ENCODE measurements at regions not wholly inside any gene's neighbourhood (a gene's known extent, or its start where the extent isn't known, plus 50 kb on each side); places are given as distances from the start of the nearest gene placed in this dataset.

GRCh38 chr14:53330441-53330840 lies 177.3 kb upstream of the DDHD1 start:
- DNase-seq (ENCODE audit: low read depth in 4 of 4, low spot score in 3 of 4), result no peak

GRCh38 chr14:53328841-53329240 lies 175.7 kb upstream of the DDHD1 start:
- no peak for DNase-seq (ENCODE audit: low read depth in 4 of 4, low spot score in 3 of 4)

DNA sequence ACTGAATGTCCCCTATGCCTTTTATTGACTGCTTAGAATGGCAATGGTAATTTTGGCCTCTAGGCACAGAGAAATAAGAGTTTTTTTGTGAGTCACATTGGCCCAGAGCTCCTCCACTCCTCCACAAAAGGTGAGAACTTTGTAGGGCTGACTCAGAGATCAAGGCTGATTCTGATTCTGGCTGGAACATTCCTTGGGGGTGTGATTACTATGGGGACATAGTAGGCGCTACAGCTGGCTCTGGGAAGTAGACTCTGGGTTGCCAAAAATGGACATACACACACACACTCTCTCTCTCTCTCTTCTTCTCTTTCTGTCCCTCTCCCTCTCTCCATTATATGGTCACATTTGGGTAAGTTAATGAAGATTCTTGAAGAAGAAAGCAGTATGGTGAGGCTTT lies 174.6 kb upstream of the DDHD1 start:
- DNase-seq (ENCODE audit: low read depth in 4 of 4, low spot score in 3 of 4), result no peak

DNA sequence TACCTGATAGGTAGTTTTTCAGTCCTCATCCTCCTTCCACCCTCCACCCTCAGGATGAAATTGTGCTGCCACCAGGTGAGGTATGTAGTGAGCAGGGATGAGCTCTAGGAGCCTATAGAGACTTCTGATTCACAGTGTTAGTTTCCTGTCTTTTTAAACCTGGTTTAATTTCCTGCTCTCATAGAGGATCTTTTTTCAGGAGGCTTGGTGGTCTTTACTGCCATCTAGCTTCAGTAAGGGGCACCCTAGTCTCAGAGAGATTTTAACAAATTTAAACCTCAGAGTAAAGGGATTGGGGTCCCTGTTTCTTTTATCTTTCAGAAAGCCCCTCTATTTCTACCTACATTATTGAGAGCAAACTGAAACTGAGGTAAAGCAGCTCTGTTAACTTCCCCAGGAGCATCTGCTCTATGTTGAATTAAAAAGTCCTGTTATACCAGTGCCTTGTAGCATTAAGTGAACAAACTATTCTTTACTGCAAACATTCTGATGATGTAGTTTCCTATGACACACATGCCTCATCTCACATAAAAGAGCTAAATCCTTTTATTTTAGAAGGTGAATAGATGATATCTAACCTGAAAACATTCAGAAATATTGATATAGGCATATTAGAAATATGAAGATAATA lies 172.2 kb upstream of the DDHD1 start:
- peak in 1 of 4 donors; percentile 8 for DNase-seq (ENCODE audit: low read depth in 4 of 4, low spot score in 3 of 4)

DNA sequence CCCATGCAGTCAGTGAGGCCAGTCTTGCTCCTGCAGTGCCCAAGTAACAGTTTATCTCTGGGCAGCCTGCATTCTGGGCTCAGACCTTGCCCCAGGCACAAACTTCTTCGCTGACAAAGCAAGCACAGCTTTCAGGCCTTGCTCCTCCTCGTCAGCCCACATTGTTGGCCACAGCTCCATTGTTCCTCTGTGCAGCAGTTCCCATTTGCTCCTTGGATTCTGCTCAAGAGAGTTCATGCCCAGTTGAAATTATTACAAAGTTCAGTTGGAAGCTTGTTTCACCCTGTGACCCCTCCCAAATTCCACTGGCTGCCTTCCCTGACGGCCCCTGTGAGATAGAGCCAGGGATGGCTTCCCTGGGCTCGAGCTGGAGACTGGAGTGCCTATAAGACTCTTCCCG lies 163.4 kb upstream of the DDHD1 start:
- no peak for DNase-seq (ENCODE audit: low read depth in 4 of 4, low spot score in 3 of 4)

- DNase-seq (ENCODE audit: low read depth in 4 of 4, low spot score in 3 of 4), result no peak
Observed at GRCh38 chr14:53310412-53310811, 157.3 kb upstream of the DDHD1 start.

DNA sequence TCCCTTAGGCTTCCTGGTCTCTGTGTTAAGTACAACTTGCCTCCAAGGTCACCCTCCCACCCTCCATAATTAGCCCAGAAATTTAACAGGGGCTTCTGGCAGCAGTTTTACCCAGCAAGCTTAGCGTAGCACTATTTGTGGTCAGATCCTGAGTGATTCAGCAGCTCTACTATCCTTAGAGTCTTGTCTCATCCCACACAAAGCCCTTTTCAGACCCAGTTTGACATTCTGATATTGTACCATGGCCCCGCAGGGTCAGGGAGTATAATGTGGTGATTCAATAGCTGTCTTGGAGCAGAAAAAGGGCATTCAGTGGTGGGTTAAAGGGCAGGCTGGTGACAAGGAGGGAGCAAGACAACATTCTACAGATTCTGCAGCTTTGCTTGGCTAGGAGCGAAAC lies 153.8 kb upstream of the DDHD1 start:
- no peak for DNase-seq (ENCODE audit: low read depth in 4 of 4, low spot score in 3 of 4)

- DNase-seq (ENCODE audit: low read depth in 4 of 4, low spot score in 3 of 4), result peak; percentile 70 to 80 (median 78)
Observed at GRCh38 chr14:53306267-53306721, 153.2 kb upstream of the DDHD1 start.

DNA sequence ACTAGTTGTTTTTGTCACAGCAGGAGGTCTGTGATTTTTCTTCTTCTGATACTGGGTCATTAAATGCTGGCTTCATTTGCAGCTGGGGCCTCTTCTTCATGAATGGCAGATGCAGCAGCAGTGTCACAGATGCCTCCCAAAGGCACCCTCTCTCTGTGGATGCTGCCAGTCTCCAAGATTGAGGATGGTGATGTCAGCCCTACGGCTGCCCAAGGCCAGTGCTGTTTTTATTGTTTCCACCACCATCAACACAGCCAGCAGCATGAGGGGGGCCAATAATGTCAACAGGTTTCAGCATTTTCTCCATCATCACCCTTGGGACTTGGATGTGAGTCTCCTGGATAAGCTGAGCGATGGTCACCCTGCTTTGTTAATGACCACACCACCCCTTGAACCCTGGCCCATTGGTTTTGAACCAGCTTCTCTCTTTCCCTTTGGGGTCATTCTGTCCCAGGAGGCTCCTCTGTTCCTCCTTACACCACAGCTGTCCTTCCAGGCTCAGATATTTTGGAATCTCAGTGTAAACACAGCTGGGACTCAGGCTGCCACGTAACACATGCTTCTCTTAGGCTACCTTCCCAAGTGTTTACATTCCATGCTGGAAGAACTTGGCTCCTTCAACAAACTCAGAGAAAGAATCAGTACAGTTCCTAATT lies 151.7 kb upstream of the DDHD1 start:
- no peak for DNase-seq (ENCODE audit: low read depth in 4 of 4, low spot score in 3 of 4)

- peak in 1 of 4 donors; percentile 16 for DNase-seq (ENCODE audit: low read depth in 4 of 4, low spot score in 3 of 4)
Observed at GRCh38 chr14:53295985-53296582, 143.0 kb upstream of the DDHD1 start.

- DNase-seq (ENCODE audit: low read depth in 4 of 4, low spot score in 3 of 4), result no peak
Observed at GRCh38 chr14:53295372-53295771, 142.2 kb upstream of the DDHD1 start.

GRCh38 chr14:53286301-53286700 lies 133.2 kb upstream of the DDHD1 start:
- no peak for DNase-seq (ENCODE audit: low read depth in 4 of 4, low spot score in 3 of 4)

DNA sequence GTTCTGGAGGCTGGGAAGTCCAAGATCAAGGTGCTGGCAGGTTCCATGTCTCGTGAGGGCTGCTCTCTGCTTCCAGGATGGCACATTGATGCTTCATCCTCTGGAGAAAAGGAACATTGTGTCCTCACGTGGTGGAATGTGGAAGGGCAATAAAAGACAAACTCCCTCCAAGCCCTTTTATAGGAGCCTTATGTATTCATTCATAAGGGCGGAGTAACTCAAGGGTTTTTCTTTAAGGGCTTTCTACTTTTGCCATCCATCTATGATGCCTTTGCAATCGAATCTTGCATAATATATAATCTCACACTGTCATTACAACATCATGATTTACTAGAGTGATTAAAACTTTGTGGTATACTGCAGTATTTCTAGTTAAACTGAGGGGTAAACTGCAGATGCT lies 132.7 kb upstream of the DDHD1 start:
- no peak for DNase-seq (ENCODE audit: low read depth in 4 of 4, low spot score in 3 of 4)

DNA sequence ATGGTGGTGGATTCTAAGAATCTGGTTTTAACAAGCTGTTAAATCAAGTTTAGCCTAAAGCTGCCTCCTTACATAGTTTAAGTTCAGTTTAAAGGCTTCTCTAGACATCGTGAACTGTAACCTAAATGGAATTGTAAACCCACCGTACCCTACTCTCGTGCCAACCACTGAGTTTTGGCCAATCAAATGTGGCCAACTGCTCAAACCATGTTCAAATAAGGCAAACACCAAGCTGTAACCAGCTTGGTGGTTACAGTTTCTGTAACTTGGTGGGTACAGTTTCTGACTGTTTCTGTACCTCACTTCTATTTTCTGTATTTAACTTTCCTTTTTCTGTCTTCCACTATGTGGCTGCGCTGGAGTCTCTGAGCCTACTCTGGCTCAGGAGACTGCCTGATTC lies 131.9 kb upstream of the DDHD1 start:
- no peak for DNase-seq (ENCODE audit: low read depth in 4 of 4, low spot score in 3 of 4)

DNA sequence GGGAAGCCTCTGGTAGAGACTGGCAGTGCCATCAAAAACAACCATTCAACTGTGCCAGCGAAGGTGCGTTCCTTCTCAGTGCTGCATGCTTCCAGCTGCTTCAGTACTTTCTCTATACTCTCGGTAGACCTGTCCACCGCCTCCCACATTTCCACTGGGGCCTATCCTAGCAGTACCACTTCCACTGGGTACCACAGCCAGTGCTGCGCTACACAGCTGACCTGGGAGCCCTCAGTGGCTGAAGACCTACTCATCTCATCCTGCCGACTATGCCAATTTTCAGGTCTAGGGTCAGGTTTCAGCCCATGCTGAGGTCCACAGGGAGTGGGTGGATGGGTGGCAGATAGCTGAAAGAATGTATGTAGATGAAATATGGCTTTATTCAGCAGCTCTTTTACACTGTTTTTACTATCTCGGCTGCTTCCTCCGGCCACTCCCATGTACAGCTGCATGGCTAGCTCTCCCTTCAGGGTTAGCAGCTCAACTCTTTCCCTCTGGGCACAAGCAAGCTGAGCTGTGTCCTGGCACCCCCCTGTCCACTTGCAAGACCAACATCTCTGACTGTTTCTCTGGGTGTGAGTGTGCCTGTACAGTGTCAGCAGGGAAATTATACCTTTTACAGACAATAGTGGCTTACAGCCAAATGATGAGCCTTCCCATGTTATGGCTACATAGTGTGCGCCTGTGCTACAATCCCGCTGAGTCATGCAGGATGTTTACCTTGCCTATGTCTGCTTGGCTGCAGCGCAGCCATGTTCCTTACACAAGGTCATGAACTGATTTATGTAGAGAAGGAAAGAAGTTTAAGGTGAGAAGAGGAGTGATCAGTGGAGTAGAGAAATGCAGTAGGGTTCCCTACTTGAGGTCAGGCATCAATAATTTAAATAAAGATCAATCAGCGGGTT lies 125.7 kb upstream of the DDHD1 start:
- DNase-seq (ENCODE audit: low read depth in 4 of 4, low spot score in 3 of 4), result no peak

GRCh38 chr14:53273671-53274072 lies 120.5 kb upstream of the DDHD1 start:
- DNase-seq (ENCODE audit: low read depth in 4 of 4, low spot score in 3 of 4), result peak in 3 of 4 donors; percentile 11 to 33 (median 14)

GRCh38 chr14:53265025-53265424 lies 111.9 kb upstream of the DDHD1 start:
- DNase-seq (ENCODE audit: low read depth in 4 of 4, low spot score in 3 of 4), result no peak

DNA sequence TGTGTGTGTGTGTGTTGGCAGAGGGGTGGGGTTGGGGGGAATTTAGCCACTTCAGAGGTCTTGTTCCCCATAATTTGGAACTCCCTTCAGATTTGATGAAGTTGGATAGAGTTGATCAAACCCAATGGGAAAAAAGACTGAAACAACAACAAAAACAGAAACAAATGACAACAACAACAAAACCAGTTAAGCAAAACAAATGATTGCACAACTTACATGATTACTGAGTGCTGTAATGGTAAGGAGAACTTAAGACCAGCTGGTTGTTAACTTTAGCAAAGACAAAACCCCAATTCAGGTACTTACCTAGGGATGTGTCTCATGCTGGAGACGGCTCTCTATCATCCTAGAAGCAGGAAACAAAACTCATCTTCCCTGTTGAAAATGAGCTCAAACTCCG lies 107.8 kb upstream of the DDHD1 start:
- DNase-seq (ENCODE audit: low read depth in 4 of 4, low spot score in 3 of 4), result no peak

- no peak for DNase-seq (ENCODE audit: low read depth in 4 of 4, low spot score in 3 of 4)
Observed at GRCh38 chr14:53260286-53260685, 107.2 kb upstream of the DDHD1 start.

DNA sequence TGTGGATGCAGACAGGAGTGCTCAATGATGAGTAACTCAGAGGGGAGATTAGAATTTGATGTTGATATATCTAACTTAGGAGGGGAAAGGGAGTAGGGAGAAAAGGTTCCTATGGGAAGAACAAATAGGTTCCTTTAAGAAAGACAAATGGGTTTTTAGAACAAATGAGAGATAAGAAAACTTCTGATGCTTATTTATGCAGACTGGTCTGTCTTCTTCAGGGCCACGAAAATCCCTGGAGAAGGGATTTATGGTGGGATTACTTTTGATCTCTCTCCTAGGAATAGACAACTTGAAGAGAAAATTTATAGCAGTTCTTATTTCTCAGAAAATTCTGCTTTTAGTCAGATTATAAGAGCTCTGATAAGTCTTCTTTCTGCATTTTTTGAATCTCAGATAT lies 99.0 kb upstream of the DDHD1 start:
- DNase-seq (ENCODE audit: low read depth in 4 of 4, low spot score in 3 of 4), result no peak

DNA sequence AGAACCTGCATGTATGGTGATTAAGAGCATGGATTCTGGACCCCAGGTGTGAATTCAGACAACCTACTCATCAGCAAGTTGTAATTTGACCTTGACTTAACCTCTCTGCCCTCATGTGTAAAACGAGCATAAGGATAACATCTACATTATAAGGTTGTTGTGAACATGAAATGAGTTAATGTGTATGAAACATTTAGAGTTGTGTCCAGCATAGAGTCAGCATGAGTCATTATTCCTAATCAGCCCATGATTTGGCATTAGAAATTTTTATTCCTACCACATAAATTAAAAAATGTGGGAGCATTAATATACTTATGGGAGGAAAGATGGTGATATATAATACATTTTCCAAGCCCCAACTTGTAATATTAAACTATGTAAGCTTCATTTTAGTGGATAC lies 95.9 kb upstream of the DDHD1 start:
- no peak for DNase-seq (ENCODE audit: low read depth in 4 of 4, low spot score in 3 of 4)

All from right renal pelvis (tissue), 4 donors.